ENCODE measurements at regions not wholly inside any gene's neighbourhood (a gene's known extent, or its start where the extent isn't known, plus 50 kb on each side); places are given as distances from the start of the nearest gene placed in this dataset.
"Not testable (repeated sequence)": the region's sequence is repeated elsewhere in the genome, so short reads cannot be mapped to it uniquely, and the experiment has no call there.

DNA sequence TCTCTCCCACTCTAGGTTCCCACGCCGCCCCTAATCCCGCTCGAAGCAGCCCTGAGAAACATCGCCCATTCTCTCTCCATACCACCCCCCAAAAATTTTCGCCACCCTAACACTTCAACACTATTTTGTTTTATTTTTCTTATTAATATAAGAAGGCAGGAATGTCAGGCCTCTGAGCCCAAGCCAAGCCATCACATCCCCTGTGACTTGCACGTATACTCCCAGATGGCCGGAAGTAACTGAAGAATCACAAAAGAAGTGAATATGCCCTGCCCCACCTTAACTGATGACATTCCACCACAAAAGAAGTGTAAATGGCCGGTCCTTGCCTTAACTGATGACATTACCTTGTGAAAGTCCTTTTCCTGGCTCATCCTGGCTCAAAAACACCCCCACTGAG is 127.2 kb upstream of the ADCY2 start:
- not testable (repeated sequence) for H3K36me3 ChIP-seq (ENCODE audit: control insufficient read depth in 1 of 2, insufficient read depth in 2 of 2, low read depth in 1 of 2, low read length in 2 of 2); H3K9ac ChIP-seq (ENCODE audit: low read length); H3K14ac ChIP-seq (ENCODE audit: low read length in 2 of 2); DNase-seq; H2BK12ac ChIP-seq (ENCODE audit: low read length in 2 of 2); H3K4me3 ChIP-seq (ENCODE audit: insufficient read depth in 1 of 2, low read depth in 1 of 2, low read length in 2 of 2); H3K27ac ChIP-seq (ENCODE audit: low read length, poor library complexity, severe bottlenecking); H2AK5ac ChIP-seq (ENCODE audit: low read length, severe bottlenecking); H3K4me1 ChIP-seq (ENCODE audit: control insufficient read depth, insufficient read depth, low read depth, low read length); H2BK5ac ChIP-seq (ENCODE audit: low read depth, low read length, poor library complexity, severe bottlenecking); H3K23ac ChIP-seq (ENCODE audit: low read length in 2 of 2); H3K4me2 ChIP-seq (ENCODE audit: low read length, poor library complexity, severe bottlenecking); H3K18ac ChIP-seq (ENCODE audit: low read depth in 1 of 2, low read length in 2 of 2); H3K79me1 ChIP-seq (replicated peaks; ENCODE audit: low read length, poor library complexity, severe bottlenecking); H4K8ac ChIP-seq (ENCODE audit: low read length); H2BK120ac ChIP-seq (ENCODE audit: low read depth, low read length); H3K4ac ChIP-seq (ENCODE audit: low read depth in 1 of 2, low read length in 2 of 2); H2AFZ ChIP-seq (ENCODE audit: low read depth, low read length); H4K91ac ChIP-seq (ENCODE audit: low read length); H2BK15ac ChIP-seq (ENCODE audit: low read depth, poor library complexity, severe bottlenecking); H3K9me3 ChIP-seq (ENCODE audit: control insufficient read depth, low read length); H3K27me3 ChIP-seq (ENCODE audit: control insufficient read depth in 1 of 2, insufficient read depth in 1 of 2, low read length in 2 of 2)
- WGBS = 87% methylated on average over 2 of the region's 9 CpGs

DNA sequence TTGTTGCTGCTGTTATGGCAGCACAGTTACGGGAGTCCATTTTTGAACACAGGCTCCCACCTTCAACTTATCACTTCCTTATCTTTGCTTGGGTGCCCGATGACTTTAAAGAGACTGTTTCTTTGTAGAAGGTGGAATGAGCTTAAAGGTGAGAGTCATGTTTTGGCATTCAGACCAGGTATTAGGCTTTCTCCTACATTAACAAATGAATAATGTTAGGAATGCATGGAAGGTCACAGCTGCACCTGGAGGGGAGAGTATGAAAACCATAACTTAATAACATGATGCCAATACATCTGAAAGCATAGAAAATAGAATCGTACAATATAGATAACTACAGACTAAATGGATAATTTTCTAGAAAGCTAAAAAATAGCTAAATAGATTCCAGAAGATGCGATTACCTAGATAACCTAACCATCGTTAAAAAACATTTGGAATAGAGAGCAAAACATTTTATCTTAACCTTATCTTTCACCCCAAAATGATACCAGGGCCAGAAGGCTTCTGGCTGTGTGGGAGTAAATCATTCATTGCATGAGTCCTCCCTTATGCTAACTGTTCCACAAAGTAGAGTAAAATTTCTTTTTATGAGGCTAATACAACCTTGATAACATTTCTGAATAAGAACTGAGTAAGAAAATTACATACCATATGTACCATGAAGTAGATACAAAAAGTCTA is 126.2 kb upstream of the ADCY2 start:
- Histone ChIP-seq H3K79me1 (replicated peaks; ENCODE audit: low read length, poor library complexity, severe bottlenecking) (no peaks in the 10 kb centered on the region), H4K8ac (ENCODE audit: low read length) (no peak overlapping the region), H3K18ac (ENCODE audit: low read depth in 1 of 2, low read length in 2 of 2) (no peak overlapping the region), H3K4me1 (ENCODE audit: control insufficient read depth, insufficient read depth, low read depth, low read length) (no peaks in the 10 kb centered on the region), H3K4me3 (ENCODE audit: insufficient read depth in 1 of 2, low read depth in 1 of 2, low read length in 2 of 2) (no peak overlapping the region), H3K9me3 (ENCODE audit: control insufficient read depth, low read length) (no peaks in the 10 kb centered on the region), H2BK12ac (ENCODE audit: low read length in 2 of 2) (no peak overlapping the region), H2BK5ac (ENCODE audit: low read depth, low read length, poor library complexity, severe bottlenecking) (no peak overlapping the region), H2BK120ac (ENCODE audit: low read depth, low read length) (no peak overlapping the region), H3K36me3 (ENCODE audit: control insufficient read depth in 1 of 2, insufficient read depth in 2 of 2, low read depth in 1 of 2, low read length in 2 of 2) (no peaks in the 10 kb centered on the region), H3K4me2 (ENCODE audit: low read length, poor library complexity, severe bottlenecking) (no peak overlapping the region), H3K27me3 (ENCODE audit: control insufficient read depth in 1 of 2, insufficient read depth in 1 of 2, low read length in 2 of 2) (no peaks in the 10 kb centered on the region), H3K27ac (ENCODE audit: low read length, poor library complexity, severe bottlenecking) (no peak overlapping the region), H3K14ac (ENCODE audit: low read length in 2 of 2) (no peak overlapping the region), H2AK5ac (ENCODE audit: low read length, severe bottlenecking) (no peak overlapping the region), H4K91ac (ENCODE audit: low read length) (no peak overlapping the region), H3K4ac (ENCODE audit: low read depth in 1 of 2, low read length in 2 of 2) (no peak overlapping the region), H3K23ac (ENCODE audit: low read length in 2 of 2) (no peak overlapping the region), H2BK15ac (ENCODE audit: low read depth, poor library complexity, severe bottlenecking) (no peak overlapping the region), H2AFZ (ENCODE audit: low read depth, low read length) (no peak overlapping the region), H3K9ac (ENCODE audit: low read length) (no peak overlapping the region)
- DNase-seq = no peak
- no CpG with 5 or more reads among the region's 5 CpGs for WGBS

DNA sequence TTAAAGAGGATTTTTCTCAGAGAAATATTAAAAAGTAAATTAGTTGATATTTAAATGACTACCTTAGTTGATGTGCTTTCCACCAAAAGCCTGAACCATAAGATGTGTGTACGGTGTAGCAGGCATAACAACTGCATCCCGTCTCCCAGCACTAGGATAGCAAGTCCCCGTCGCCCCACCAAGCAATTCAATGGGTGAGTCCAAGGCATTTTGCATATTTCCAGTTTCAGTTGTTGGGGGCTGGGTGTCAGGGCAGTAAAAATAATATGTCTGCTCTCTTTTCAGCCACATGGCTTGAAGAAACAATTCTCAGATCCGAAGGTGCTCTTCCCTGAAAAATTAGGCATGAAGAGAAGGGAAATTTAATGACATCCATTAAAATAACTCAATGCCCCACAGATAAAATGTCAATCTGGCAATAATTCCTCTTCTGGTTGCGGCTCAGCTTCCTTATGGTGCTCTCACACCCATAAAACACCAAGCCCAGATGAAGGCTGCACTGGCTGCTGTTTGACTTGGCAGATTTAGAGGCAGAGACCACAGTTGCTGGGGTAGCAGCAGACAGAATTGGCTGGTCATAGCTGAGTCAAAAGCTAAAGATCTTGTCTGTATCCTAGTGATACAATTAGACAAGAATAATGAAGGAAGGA is 124.4 kb upstream of the ADCY2 start:
- Histone ChIP-seq H4K8ac (ENCODE audit: low read length) (no peak overlapping the region), H3K9me3 (ENCODE audit: control insufficient read depth, low read length) (no peaks in the 10 kb centered on the region), H2AK5ac (ENCODE audit: low read length, severe bottlenecking) (no peak overlapping the region), H3K27ac (ENCODE audit: low read length, poor library complexity, severe bottlenecking) (no peak overlapping the region), H4K91ac (ENCODE audit: low read length) (no peak overlapping the region), H3K14ac (ENCODE audit: low read length in 2 of 2) (no peak overlapping the region), H2BK12ac (ENCODE audit: low read length in 2 of 2) (no peak overlapping the region), H3K4me3 (ENCODE audit: insufficient read depth in 1 of 2, low read depth in 1 of 2, low read length in 2 of 2) (no peak overlapping the region), H2BK5ac (ENCODE audit: low read depth, low read length, poor library complexity, severe bottlenecking) (no peak overlapping the region), H3K23ac (ENCODE audit: low read length in 2 of 2) (no peak overlapping the region), H3K4me2 (ENCODE audit: low read length, poor library complexity, severe bottlenecking) (no peak overlapping the region), H3K4me1 (ENCODE audit: control insufficient read depth, insufficient read depth, low read depth, low read length) (no peaks in the 10 kb centered on the region), H3K9ac (ENCODE audit: low read length) (no peak overlapping the region), H3K27me3 (ENCODE audit: control insufficient read depth in 1 of 2, insufficient read depth in 1 of 2, low read length in 2 of 2) (no peaks in the 10 kb centered on the region), H2AFZ (ENCODE audit: low read depth, low read length) (no peak overlapping the region), H3K79me1 (replicated peaks; ENCODE audit: low read length, poor library complexity, severe bottlenecking) (no peaks in the 10 kb centered on the region), H2BK15ac (ENCODE audit: low read depth, poor library complexity, severe bottlenecking) (no peak overlapping the region), H2BK120ac (ENCODE audit: low read depth, low read length) (no peak overlapping the region), H3K18ac (ENCODE audit: low read depth in 1 of 2, low read length in 2 of 2) (no peak overlapping the region), H3K36me3 (ENCODE audit: control insufficient read depth in 1 of 2, insufficient read depth in 2 of 2, low read depth in 1 of 2, low read length in 2 of 2) (no peaks in the 10 kb centered on the region), H3K4ac (ENCODE audit: low read depth in 1 of 2, low read length in 2 of 2) (no peak overlapping the region)
- WGBS = 83% methylated on average over 6 of the region's 6 CpGs
- DNase-seq = no peak

DNA sequence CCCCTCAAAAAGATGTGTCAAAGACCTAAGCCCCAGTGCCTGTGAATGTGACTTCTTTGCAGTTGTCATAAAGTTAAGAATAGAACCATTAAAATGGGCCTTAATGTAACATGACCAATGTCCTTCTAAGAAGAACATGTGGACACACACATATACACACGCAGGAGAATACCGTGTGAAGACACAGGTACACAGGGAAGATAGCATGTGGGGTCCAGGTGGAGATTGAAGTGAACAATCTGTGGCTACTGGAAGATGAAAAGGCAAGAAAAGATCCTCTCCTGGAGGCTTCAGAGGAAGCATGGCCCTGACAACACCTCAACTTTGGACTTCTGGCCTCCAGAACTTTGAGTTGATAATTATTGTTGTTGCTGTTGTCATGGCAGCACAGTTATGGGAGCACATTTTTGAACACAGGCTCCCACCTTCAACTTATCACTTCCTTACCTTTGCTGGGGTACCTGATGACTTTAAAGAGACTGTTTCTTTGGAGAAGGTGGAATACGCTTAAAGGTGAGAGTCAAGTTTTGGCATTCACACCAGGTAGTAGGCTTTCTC is 123.5 kb upstream of the ADCY2 start:
- no peak overlapping the region for H2BK5ac ChIP-seq (ENCODE audit: low read depth, low read length, poor library complexity, severe bottlenecking)
- 70% methylated on average over 3 of the region's 3 CpGs for WGBS

More for the DNA sequence above, 123.5 kb upstream of the ADCY2 start:
- Histone ChIP-seq H3K9ac (ENCODE audit: low read length) (no peak overlapping the region), H3K27ac (ENCODE audit: low read length, poor library complexity, severe bottlenecking) (no peak overlapping the region), H2BK120ac (ENCODE audit: low read depth, low read length) (no peak overlapping the region), H2BK12ac (ENCODE audit: low read length in 2 of 2) (no peak overlapping the region), H4K91ac (ENCODE audit: low read length) (no peak overlapping the region), H4K8ac (ENCODE audit: low read length) (no peak overlapping the region), H3K9me3 (ENCODE audit: control insufficient read depth, low read length) (no peaks in the 10 kb centered on the region), H3K4me2 (ENCODE audit: low read length, poor library complexity, severe bottlenecking) (no peak overlapping the region), H3K4me3 (ENCODE audit: insufficient read depth in 1 of 2, low read depth in 1 of 2, low read length in 2 of 2) (no peak overlapping the region), H2AK5ac (ENCODE audit: low read length, severe bottlenecking) (no peak overlapping the region), H3K14ac (ENCODE audit: low read length in 2 of 2) (no peak overlapping the region), H3K36me3 (ENCODE audit: control insufficient read depth in 1 of 2, insufficient read depth in 2 of 2, low read depth in 1 of 2, low read length in 2 of 2) (no peaks in the 10 kb centered on the region), H3K23ac (ENCODE audit: low read length in 2 of 2) (no peak overlapping the region), H2BK15ac (ENCODE audit: low read depth, poor library complexity, severe bottlenecking) (no peak overlapping the region), H3K27me3 (ENCODE audit: control insufficient read depth in 1 of 2, insufficient read depth in 1 of 2, low read length in 2 of 2) (no peaks in the 10 kb centered on the region), H3K79me1 (replicated peaks; ENCODE audit: low read length, poor library complexity, severe bottlenecking) (no peaks in the 10 kb centered on the region), H3K4me1 (ENCODE audit: control insufficient read depth, insufficient read depth, low read depth, low read length) (no peaks in the 10 kb centered on the region), H2AFZ (ENCODE audit: low read depth, low read length) (no peak overlapping the region), H3K18ac (ENCODE audit: low read depth in 1 of 2, low read length in 2 of 2) (no peak overlapping the region), H3K4ac (ENCODE audit: low read depth in 1 of 2, low read length in 2 of 2) (no peak overlapping the region)
- no peak for DNase-seq
